HG02798 (cell line): ENCODE measurements at regions not wholly inside any gene's neighbourhood (a gene's known extent, or its start where the extent isn't known, plus 50 kb on each side); places are given as distances from the start of the nearest gene placed in this dataset.

Source experiments
- ATAC-seq: cut with Tn5 transposase; IDR thresholded peaks from one replicate; pipeline ENCODE4 v1.9.1; 2021; ENCODE audit warnings: mild to moderate bottlenecking; ENCODE audit not compliant: unreplicated experiment, poor library complexity

DNA sequence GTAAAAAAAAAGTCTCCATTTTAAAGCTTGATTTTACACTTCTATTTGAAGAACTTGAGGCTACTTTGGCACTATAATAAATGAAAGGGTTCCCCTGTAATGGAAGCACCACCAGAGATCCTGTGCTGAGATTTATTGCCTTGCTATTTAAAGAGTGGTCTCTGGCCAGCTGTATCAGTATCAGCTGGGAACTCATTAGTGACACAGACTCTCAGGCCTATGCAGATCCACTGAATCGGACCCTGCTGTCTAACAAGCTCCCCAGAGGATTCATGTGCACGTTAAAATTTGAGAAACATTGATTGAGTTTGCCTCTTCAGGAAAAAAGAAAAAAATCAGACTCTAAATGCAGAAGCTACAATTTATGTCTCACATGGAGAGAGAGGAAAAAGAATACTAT lies 299.9 kb upstream of the BMP2 start:
- ATAC-seq: no peak

DNA sequence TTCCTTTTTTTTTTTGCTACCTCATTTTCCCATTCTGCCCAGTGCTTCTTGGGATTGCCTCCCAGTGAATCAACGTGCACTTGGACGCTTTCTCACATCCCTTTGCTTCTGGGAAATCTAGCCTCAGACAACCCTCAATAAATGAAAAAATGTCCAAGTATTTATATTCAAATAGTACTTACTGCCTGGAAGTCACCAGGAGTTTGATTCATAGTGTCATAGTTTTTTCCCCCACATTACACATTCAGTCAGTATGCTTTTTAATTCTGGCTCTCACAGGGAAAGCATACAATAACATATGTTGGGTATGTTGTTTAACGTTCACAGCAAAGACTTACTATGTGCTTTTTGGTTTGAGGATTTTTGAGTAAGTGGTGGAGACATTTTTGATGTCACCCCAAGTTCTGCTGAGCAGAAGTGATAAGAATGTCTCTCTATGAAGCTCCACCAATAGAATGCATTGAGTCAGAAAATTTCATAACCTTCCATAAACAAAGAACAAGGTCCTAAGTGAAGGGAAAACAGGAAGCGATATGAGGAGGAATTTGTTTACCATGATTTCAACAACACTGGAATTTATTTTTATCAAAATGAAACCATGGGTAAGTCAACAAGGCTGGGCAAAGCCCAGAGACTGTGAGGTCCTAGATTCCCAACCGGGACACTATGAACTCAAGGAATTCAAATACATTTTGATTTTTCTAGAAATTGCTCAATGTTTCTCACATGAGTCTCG lies 301.2 kb upstream of the BMP2 start:
- no peak for ATAC-seq

DNA sequence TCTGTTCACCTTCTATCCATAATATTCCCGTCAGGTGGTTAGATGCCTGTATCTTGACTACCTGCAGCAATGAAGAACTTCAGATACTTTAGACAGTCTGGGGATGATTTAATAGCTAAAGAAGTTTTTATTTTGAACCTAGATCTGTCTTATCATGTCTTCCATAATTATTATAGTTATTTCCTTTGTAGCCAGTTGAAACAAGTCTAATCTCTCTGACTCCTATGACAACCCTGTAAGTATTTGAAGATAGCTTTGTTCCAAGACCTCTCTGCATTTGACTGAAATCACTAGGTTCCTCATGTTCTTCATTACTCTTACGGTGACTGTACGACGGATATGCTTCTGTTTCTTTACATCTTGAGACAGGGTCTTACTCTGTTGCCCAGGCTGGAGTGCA lies 316.6 kb upstream of the BMP2 start:
- no peak for ATAC-seq

DNA sequence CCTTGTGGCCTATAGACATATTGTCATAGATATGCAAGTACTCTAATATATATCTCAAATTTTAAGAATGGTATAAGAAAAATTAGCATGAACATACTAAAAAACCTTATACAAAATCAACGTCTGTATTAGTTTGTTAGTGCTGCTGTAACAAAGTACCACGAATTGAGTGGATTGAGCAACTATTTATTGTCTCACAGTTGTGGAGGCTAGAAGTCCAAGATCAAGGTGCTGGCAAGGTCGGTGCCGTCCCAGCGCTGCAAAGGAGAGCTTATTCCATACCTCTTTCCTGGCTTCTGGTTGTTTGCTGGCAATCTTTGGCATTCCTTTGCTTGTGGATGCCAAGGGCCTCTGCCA lies 317.6 kb upstream of the FERMT1 start:
- no peak for ATAC-seq

DNA sequence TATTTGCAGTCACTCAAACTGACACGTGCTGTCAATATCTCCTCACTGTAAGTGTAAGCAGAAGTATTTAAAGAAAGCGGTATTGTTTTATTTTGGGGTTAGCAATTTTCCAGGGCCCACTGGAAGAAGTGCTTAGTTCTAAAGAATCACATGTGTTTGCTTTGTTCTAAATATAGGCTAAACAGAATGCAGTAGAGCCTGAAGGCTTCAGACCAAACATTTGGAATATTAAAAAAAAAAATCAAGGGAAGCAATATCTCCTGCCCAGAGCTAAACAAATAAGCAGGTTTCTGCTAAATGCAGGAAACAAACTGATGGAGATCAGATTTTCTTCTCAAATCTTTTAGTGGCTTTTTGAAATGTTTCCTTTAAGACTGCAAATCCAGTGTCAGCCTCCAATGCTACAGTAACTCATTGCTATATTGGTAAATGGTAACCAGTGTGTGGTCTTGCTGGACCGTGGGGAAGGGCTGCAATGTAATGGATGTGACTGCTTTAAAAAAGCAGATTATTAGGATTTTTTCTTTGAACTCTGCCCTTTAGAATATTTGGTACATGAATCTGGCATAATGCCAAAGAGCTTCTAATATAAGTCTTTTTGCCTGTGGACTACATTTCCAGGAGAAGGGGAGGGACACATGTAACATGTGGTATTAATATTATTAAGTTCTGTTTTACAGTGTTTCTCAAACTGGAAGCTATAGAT lies 317.1 kb upstream of the FERMT1 start:
- ATAC-seq: no peak

DNA sequence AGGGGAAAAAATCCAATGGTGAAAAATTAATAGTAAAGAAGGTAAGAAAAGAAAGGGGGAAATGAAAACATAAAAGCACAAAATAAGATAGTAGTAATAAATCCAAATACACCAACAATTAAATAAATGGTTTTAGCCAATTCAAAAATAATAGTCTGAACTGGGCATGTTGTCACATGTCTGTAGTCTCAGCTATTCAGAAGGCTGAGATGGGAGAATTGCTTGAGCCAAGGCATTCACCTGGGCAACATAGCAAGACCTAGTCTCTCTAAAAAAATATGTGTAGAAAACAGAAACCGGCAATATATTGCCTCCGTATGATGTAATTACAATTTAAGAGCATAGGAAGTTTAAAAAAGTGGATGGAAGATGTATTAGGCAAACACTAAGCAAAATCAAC lies 311.3 kb upstream of the FERMT1 start:
- no peak for ATAC-seq

DNA sequence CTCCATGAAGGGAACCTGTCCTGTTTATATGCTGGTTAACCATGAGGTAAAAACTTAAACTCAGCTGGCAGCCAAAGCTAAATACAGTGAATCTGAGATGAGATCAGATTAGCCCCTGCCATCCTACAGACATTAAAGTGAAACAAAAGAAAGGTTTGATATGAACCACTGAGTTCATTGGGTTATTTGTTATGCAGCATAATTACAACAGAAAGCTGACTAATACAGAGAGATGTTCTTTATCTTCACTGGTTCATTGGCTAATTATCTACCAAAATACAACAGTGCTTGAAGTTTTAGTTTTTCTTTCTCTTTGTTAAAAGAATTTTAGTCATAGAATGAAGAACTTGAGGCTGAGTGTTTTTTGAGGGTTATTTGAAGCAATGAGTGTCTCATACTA lies 307.6 kb upstream of the FERMT1 start:
- no peak for ATAC-seq

DNA sequence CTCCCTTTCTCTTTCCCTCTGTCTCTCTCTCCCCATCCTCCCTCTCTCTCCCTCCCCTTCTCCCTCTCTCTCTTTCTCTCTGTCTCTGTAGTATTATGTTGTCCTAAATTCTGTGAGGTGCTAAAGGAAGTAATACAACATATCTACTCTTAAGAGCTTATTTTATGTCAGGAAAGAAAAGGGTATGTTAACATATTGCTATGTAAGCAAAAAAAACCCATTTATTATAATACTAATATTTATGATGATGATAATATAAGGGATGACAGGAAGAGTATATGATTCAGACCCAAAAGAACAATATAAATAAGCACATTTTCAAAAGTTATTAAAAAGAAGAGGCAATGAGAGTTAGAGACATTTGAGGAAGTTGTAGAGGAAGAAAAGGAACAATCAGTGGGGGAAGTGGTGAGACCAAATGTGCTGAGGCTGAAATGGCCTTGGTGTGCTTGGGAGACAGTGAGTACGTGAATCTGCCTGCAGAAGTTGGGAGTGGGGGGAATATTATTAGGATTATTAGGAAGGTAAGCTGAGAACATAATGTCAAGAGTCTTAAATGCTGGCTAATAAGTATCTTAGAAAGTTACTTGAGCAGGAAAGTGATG lies 303.6 kb upstream of the FERMT1 start:
- no peak for ATAC-seq

DNA sequence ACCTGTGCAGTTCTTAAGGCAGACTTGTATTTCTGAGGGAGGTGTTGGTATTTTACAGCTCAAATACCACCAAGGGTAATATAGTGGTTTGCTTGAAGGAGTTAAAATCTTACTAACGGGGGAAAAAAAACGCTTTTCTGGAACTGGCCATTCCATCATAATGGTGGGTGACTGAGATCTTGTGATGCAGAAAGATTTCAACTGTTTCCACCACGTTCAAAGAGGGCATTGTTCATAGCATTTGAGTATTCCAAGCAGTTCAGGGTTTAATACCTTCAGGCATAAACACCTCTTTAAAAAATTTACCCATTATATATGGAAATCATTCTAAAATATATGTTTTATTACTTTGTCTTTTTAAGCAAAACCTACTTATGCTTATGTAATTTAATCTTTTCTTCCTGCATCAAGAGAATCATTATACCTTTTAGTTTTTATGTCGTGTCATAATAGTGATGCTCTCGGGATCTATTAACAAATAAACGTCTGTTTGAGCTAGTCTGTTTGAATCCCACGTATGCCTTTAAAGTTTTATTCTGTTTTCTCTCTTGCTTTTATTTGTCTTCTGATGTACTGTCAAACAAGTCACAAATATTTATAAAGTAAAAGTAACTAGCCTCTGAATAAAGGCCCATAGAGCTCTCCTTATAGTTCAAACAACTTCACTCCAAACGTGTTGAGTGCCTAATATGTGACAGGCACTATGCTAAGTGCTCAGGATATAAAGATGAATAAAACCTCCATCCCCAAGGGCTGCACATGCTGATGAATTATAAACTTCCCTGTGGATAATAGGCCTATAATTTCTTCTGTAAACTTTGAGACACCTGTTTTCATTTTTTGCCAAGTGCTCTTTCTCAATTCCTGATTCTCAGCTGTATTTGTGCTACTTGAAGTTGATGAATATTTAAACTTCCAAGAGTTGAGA lies 298.8 kb upstream of the FERMT1 start:
- no peak for ATAC-seq

DNA sequence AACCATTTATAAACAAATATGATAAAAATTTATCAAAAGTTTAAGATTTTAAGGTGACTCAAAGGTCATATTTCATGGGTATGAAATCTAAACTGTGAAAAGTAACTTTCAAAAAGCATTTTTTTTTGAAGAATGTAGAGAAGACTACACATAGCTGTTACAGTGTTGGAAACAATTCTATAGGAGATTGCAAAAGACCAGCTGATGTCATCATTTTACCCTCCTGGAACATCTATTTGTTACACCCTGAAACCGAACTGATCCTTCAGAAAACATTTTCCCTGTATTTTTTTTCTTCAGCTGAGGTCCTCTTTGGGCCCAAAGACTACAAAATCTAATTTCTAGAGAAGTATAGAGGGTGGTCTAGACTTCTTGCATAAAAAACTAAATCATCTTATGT lies 297.5 kb upstream of the FERMT1 start:
- ATAC-seq: no peak

DNA sequence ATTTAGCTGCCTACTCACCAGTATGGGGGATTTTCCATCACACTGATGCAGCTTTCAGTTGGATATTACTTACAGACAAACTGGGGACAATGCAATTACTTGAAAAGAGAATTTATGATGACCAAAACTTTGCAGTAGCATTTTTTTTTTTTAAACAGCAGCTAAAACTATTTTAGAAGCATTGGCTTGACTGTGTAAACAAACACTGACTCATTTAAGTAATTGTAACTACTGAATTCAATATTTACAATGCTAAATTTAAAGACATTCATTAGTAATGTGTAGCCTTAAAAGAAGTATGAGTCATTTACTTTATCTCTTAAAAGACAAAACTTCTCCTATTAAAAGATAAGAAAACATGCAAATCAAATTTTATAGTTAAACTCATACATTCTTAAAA lies 295.9 kb upstream of the FERMT1 start:
- ATAC-seq: no peak

DNA sequence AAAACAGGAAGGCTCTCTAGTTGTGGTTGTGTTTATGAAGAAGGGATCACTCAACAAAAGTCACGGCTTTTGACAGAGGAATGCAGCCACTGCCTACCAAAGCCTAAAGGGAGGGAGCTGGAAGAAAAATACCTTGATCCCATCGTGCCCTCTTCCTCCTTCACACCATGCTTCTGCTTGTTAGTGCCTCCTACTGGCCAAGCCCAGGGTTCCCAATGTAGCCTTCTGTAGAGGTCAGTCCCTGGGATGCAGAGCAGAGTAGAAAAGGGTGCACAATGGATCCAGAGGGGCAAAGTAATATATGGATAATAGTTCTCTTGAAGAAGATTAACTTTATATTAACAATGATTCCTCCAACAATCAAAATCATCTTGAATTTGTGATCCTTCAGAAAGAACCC lies 293.5 kb upstream of the FERMT1 start:
- ATAC-seq: no peak

DNA sequence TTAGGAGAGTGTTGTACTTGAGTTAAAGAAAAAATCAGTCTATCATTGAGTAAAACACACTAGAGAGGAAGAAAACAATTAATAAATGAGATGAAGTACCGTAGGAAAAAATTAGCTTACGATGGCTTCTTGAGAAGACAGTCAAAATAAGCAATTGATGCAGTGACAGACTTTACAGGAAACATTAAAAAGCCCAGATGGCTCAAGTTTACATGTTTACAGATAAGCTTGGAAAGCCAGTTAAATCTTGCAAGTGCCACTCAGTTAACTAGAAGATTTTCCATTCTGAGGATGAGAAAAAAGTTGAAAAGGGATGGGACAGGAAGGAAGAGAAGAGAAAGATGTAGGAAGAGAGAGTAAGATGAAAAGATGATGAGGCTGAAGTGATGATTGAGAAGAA lies 288.8 kb upstream of the FERMT1 start:
- no peak for ATAC-seq

DNA sequence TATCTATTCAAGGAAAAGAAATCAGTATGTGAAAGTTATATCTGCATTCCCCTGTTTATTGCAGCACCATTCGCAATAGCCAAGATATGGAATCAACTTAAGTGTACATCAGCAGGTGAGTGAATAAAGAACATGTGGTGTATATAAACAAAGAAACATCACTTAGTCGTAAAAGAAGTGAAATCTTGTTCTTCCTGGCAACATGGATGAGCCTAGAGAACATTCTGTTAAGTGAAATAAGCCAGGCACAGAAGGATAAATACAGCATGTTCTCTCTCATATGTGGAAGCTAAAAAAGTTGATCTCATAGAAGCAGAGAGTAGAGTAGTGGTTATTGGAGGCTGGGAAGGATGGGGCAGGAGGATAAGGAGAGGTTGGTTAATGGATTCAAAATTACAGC lies 287.9 kb upstream of the FERMT1 start:
- ATAC-seq: no peak

DNA sequence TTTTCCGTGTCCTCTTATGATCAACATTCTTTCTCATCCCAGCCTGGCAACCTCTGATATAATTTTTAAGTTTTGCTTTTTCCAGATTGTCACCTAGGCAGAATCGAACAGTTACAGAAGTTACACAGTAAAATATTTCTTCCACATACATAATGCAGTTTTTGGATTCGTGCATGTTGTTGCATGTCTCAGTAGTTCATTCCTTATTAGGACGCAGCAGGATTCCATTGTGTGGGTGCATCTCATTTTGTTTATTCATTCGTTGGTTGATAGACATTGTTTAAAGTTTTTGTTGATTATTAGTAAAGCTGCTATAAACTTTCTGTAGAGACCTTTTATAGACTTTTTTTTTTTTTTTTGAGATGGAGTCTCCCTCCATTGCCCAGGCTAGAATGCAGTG lies 284.3 kb upstream of the FERMT1 start:
- no peak for ATAC-seq

DNA sequence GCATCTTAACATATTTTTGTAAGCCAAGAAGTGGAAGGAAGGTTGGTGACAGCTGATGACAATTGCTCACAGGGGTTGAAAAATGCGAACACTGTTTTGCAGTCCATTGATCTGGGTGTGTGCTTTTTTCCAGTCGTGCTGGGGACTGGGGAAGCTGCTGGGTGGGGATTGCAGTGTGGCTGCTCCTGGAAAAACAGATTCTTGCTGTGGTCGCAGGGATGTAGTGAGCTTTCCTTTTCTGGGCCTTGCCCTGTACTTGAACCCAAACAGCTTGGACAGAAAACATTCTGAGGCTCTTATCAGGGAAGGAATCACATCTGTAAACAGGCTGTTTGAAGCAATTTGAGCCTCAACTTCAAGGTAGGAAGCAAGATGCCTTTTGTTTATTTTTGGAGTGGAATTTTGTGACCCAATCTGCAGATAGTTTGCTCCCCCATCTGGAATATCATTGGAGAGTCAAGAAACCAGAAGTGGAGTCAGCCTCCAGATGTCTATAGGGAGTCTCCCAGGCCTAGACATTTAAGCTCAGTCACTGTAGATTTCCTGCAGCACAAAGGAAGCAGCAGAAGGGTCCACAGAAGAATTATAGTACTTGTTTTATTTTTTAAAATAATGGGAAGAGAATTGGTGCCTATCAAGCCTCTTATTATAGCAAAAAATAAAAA lies 279.2 kb upstream of the FERMT1 start:
- no peak for ATAC-seq

DNA sequence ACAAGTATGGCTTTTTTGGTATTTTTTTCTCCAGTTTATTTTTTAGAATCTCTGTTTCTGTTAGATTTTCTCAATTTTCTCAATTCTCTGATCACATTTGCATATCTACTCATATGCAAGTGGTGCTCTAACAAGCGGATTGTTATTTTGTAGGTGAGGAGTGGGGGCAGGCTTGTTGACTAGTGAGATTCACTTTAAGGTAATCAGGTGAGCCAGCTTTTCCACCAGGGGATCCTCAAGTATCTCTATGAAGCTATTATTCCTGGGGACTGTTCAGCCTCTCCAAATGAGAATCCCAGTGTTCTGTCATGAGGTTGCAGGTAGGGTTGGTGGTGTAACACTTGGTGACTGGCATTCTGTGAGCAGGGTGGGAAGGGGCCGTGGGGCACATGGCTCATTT lies 274.3 kb upstream of the FERMT1 start:
- ATAC-seq: no peak

DNA sequence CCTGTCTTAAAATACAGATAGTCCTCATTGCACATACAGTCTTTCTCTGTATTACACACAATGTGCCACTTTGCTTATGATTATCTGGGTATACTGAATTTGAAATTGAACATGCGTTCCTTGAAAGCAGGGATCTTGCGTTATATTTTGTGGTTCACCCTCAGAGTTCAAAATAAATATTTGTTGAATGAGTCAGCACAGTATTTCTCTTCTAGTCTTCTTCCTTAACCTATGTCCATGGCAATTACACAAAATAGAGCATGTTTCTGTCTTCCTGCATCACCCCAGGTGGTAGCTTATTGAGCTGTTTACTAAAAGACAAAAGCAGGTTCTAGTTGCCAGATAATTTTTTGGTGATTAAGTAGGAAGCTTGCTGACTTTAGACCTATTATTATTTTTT lies 272.9 kb upstream of the FERMT1 start:
- ATAC-seq: no peak

DNA sequence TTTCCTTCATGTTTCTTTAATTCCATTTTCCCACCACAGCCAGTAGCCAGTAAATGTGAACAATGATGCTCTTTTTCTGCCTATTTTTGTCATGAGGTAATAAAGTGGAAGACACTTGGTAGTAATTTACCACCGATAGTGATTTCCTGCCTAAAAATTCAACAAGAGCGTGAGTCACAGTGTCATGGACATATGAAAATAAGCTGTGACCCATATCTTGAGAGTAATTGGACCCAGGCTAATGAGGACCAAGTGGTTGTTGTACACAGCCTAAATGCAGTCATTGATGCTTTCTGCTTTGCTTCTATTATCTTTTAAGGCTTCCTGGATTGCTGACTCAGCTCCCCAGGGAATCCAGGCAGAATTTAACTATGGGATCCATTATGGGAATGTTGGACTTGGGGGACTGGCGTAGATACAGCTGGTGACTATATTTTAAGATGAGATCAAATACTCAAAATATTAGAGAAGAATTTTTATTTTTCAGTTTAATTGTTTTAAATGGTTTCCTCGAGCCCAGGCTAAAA lies 265.9 kb upstream of the FERMT1 start:
- ATAC-seq: no peak

DNA sequence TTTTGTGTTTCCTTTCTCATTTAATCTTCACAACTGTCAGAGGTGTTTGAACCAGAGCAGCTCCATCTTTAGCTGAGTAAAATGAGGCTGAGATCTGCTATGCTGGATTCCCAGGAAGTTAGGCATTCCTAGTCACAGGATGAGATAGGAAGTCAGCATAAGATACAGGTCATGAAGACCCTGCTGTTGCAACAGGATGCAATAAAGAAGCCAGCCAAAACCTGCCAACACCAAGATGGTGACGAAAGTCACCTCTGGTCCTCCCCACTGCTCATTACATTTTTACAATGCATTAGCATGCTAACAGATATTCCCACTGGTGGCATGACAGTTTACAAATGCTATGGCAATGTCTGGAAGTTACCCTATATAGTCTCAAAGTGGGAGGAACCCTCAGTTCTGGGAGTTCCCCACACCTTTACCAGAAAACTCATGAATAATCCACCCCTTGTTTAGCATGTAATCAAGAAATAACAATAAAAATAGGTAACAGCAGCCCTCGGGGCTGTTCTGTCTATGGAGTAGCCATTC lies 262.2 kb upstream of the FERMT1 start:
- no peak for ATAC-seq
